GM12892 (cell line): ENCODE measurements at regions not wholly inside any gene's neighbourhood (a gene's known extent, or its start where the extent isn't known, plus 50 kb on each side); places are given as distances from the start of the nearest gene placed in this dataset.

Source experiments
- POLR2AphosphoS5 ChIP-seq: IDR thresholded peaks from 2 replicates; pipeline ENCODE4 v1.6.1; 2011; ENCODE audit warnings: low read depth, low read length, control low read depth
- TAF1 ChIP-seq: IDR thresholded peaks from 2 replicates; pipeline ENCODE4 v1.6.1; 2011; ENCODE audit warnings: low read depth, mild to moderate bottlenecking, control low read depth, low read length, borderline replicate concordance

DNA sequence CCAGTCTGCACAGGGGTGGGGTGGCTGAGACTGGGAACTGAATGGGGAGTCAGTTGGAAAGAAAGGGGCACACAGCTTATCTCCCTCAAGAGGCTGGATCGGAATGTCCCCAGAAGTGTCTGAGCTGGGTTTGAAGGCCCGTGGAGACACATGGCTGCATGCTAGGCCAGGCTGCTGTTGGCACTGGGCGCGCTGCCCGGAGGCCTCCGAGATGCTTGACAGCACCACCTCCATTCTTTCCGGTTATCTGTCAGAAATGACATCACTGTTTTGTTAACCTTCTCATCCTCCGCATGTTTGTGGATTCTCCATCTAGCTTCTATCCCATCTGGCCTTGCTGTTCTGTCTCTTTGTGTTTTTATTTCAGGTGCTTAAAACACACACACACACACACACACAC lies 85.5 kb downstream of the APIP start:
- TF ChIP-seq POLR2AphosphoS5, result no peak
- no peak for TF ChIP-seq TAF1
